ENCODE measurements at regions not wholly inside any gene's neighbourhood (a gene's known extent, or its start where the extent isn't known, plus 50 kb on each side); places are given as distances from the start of the nearest gene placed in this dataset.

DNA sequence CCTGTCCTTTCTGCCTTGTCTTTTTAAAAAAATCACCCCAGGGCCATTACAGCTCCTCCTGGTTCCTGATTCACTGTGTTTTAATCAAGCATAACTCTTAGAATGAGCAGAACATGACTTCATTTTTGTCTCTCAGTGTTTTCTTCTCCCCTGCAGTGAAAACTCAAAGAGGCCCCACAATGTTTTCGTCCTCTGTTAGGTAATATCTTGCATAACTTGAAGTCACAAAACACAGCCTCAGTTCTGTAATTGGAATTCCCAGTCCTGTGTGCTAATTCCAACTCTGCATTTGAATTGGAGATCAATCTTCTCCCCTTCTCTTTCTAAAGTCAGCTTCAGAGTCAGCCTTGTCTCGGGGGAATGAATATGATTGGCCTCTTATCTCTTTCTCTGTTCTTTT is 186.5 kb upstream of the NAV2 start:
- TF ChIP-seq, protein P1, sequence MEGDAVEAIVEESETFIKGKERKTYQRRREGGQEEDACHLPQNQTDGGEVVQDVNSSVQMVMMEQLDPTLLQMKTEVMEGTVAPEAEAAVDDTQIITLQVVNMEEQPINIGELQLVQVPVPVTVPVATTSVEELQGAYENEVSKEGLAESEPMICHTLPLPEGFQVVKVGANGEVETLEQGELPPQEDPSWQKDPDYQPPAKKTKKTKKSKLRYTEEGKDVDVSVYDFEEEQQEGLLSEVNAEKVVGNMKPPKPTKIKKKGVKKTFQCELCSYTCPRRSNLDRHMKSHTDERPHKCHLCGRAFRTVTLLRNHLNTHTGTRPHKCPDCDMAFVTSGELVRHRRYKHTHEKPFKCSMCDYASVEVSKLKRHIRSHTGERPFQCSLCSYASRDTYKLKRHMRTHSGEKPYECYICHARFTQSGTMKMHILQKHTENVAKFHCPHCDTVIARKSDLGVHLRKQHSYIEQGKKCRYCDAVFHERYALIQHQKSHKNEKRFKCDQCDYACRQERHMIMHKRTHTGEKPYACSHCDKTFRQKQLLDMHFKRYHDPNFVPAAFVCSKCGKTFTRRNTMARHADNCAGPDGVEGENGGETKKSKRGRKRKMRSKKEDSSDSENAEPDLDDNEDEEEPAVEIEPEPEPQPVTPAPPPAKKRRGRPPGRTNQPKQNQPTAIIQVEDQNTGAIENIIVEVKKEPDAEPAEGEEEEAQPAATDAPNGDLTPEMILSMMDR (IDR thresholded peaks at IDR 0.05), result no peak
- TF ChIP-seq EP300 (IDR thresholded peaks at IDR 0.05) (no peak), POLR2A (IDR thresholded peaks at IDR 0.05) (no peak)
